Tibial nerve (tissue), 3 donors: ENCODE measurements at regions not wholly inside any gene's neighbourhood (a gene's known extent, or its start where the extent isn't known, plus 50 kb on each side); places are given as distances from the start of the nearest gene placed in this dataset.

Experiments
- CTCF ChIP-seq, 5 experiments: fragments of 200-600 bp in 3 of 5; fragments of 450-650 bp in 2 of 5; sonication (generic) in 3 of 5; IDR thresholded peaks; one replicate each; pipeline ENCODE4 v1.5.1; 2016 to 2019; ENCODE audit warnings: antibody characterized with exemption in 5 of 5, mild to moderate bottlenecking in 3 of 5, moderate library complexity in 2 of 5
- POLR2A ChIP-seq, 2 donors: fragments of 450-650 bp; IDR thresholded peaks; one replicate each; pipeline ENCODE4 v1.6.1; 2017; ENCODE audit warnings: antibody characterized with exemption in 2 of 2, mild to moderate bottlenecking in 2 of 2, moderate library complexity in 2 of 2

DNA sequence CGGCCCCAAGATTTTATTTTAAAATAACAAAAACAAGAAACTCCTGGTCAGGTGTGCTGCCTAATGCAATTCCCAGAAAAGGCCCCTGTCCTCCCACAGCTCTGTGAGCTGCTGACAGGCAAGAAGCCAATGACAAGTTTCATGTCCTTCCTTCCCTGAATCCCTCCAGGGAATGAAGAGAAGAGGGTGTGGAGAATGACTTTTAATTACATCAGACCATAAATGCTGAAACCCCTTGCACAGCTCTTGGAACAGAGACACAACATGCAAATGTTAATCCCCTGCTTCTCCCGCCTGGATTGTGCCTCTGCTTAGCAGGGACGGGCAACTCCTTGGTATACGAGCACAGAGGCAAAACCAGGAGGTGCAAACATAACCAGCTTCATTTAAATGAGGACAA is 228.1 kb upstream of the CAMK1G start:
- TF ChIP-seq CTCF (IDR thresholded peaks at IDR 0.05) (no peak), POLR2A (IDR thresholded peaks at IDR 0.05) (no peak)
